GM21447 (cell line): ENCODE measurements at regions not wholly inside any gene's neighbourhood (a gene's known extent, or its start where the extent isn't known, plus 50 kb on each side); places are given as distances from the start of the nearest gene placed in this dataset.
"Not testable (repeated sequence)": the region's sequence is repeated elsewhere in the genome, so short reads cannot be mapped to it uniquely, and the experiment has no call there.

Source experiments
- ATAC-seq: cut with Tn5 transposase; IDR thresholded peaks from one replicate; pipeline ENCODE4 v1.9.1; 2021; ENCODE audit not compliant: unreplicated experiment

DNA sequence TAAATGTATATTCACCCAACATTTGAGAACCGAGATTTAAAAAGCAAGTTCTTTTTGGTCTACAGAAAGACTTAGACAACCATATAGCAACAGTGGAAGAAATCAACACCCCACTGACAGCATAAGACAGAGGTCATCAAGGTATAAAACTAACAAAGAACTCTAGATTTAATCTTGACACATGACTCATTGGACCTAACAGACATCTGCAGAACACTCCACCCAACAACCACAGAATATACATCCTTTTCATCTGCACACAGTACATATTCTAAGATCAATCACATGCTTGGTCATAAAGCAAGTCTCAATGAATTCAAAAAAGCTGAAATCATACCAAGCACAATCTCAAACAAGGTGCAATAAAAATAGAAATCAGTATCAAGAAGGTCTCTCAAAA lies 65.8 kb downstream of the SPIN4 start:
- ATAC-seq = no peak

DNA sequence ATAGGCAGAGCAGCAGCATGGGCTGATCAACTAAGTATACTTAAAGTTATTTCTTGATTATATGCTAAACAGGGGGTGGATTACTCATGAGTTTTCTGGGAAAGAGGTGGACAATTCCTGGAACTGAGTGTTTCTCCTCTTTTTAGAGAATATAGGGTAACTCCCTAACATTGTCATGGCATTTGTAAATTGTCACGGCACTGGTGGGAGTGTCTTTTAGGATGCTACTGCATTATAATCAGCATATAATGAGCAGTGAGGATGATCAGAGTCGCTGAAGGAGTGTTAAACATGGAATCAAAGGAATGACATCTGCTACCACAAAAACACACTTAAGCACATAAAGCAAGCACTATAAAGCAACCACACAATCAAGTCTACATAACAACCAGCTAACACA lies 66.5 kb downstream of the SPIN4 start:
- no peak for ATAC-seq

DNA sequence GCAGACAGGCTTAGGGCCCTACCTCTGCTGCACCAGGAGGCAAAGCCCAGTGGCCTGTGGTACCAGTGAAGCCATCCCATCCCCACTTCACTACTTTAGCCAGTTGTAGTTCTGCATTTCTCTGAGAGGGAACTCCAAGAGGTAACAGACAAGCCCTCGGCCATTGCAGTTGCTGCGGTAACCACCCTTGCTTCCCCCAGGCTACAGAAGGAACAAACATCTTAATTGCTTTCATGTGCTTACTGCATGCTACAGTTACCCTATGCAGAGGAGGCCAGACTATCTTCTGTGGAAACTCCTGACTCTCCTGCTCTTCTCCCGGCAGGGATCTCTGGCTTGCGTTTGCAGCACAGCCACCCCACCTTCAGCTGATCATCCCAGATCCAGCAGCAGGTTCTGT lies 67.8 kb downstream of the SPIN4 start:
- ATAC-seq = no peak

DNA sequence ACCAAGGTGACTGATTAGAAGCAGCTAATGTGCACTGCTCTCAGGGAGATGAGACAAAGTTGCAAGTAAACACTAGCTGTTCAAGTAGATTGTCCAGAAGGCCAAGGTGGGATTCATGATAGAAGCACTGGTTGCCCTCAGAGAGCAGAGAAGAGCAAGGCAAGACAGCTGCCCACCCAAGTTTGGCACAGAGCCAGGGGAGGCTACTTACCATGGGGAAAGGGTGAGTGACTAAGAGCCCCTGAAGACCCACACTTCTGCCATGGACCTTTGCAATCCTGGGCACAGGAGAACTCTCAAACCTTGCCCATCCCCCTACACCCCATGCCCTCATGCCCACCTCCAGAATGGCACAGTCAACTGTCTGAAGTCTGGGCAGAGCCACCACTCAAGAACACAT lies 68.3 kb downstream of the SPIN4 start:
- no peak for ATAC-seq

DNA sequence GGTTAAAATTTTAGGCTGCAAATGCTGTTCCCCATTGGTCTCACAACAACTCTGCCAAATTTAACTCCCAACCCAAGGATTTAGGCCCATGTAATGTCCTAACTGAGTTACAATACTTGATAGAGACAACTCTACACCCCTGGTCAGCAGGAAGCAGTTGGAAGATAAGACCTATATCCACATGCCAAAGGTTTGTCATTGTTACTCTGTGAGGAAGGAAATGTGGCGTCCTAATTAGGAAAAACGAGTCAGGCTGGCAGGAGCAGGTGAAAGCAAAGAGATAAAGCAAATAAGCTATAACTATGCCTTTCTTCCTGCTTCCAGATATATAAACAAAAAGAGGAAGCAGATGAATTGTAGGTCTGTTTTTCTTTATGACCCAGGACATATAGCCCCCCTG lies 69.1 kb downstream of the SPIN4 start:
- ATAC-seq = no peak

DNA sequence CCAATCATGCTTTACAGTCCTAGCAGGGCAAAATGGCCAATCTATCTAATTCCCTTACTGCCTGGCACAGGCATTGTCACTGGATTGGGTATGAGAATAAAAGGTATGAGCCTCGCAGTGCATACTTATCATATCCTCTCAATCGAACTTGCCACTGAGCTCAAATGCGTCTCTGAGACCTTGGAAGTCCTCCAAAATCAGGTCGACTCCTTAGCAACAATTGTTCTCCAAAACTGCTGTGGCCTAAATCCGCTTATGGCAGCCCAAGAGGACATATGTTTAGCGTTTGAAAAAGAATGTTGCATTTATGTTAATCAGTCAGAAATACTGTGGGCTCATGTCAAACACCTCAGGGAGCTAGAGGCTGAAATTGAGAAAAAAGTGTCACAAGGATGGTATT lies 69.7 kb downstream of the SPIN4 start:
- ATAC-seq = no peak

DNA sequence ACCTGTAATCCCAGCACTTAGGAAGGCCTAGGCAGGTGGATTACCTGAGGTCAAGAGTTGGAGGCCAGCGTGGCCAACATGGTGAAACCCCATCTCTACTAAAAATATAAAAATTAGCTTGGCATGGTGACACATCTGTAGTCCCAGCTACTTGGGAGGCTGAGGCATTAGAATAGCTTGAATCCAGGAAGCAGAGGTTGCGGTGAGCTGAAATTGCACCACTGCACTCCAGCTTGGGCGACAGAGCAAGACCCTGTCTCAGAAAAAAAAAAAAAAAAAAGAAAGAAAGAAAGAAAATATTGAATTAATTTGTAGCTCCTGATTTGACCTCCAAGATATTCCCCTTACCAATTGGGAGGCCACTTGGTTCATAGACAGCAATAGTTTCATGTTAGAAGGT lies 73.7 kb downstream of the SPIN4 start:
- not testable (repeated sequence) for ATAC-seq

DNA sequence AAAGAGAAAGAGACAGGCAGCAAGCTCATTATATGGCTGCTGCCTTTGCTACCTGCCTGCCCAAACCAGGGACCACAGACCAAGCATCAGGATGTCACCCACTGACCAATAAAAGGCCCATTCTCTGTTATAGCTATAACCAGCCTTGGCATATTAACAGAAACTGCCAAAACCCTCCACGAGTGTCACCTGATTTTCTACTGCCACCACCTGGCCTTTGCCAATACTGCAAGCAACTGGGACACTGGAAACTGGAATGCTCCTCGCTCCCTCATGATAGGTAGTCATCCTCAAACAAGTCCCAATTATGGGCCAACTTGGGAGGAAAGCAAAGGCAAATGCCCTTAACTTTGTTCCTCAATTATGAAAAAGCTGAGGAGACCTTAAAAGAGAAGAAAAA lies 76.0 kb downstream of the SPIN4 start:
- no peak for ATAC-seq

DNA sequence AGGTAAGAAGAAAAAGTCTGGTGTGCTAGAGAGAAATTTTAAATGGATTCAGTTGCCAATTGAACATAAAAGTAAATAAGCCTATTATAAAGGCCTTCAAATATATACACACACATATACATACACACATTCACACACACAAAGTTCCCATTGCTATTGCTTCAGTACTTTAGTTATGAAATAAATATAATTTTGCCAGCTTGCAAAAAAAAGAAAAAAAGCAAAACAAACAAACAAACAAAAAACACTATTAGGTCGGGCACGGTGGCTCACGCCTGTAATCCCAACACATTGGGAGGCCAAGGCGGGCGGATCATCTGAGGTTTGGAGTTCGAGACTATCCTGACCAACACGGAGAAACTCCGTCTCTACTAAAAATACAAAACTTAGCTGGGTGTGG lies 80.3 kb downstream of the SPIN4 start:
- ATAC-seq = no peak

DNA sequence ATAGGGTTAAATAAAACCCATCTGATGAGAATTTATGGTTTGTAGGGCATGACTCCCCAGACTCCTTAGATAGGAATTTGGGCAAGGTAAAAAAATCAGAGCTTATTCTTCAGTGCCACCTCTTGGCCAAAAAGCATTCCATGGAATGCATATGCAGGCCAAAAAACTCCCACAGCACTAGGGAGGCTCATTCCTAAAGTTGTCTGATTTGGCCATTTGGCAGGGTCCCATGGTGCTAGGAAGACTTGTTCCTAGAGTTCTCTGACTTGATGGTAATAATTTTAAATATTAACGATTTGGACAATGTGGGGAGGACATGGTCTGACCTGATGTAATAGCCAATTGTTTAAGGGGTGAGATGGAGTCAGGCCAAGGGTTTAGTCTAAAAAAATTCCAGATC lies 93.0 kb downstream of the SPIN4 start:
- ATAC-seq = no peak

DNA sequence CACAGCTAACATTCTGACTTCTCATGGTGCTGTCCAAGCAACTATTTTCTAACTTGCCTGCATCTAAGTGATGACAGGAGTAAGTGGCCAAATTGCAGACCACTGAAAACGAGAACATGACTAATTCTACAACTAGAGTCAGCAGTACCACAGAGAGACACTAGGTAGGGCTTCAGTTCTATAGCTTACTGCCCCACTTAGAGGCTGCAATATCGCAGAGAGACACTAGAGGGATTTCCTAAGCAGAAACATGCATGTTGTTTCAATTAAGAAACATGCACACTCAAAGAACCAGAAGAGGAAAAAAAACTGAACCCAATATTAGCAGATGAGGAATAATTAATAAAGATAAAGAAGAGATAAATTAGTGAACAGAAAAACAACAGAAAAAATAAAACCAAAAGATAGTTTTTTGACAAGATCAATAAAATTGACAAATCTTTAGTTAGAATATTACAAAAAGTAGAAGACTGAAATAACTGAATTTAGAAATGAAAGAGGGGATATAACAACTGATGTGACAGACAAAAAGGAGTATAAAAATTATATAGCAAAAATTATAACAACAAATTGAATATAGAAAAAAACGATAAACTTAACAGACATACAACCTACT lies 100.8 kb downstream of the SPIN4 start:
- peak; percentile 100 for ATAC-seq

DNA sequence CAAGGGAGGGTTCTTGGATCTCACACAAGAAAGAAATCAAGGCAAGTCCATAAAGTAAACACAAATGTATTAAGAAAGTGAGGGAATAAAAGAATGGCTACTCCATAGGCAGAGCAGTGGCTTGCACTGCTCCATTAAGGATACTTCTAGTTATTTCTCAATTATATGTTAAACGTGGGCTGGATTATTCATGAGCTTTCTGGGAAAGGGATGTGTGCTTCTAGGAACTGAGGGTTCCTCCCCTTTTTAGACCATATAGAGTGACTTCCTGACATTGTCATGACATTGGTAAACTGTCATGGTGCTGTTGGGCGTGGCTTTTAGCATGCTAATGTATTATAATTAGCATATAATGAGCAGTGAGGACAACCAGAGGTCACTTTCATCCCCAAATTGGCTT lies 108.4 kb downstream of the SPIN4 start:
- ATAC-seq = not testable (repeated sequence)

DNA sequence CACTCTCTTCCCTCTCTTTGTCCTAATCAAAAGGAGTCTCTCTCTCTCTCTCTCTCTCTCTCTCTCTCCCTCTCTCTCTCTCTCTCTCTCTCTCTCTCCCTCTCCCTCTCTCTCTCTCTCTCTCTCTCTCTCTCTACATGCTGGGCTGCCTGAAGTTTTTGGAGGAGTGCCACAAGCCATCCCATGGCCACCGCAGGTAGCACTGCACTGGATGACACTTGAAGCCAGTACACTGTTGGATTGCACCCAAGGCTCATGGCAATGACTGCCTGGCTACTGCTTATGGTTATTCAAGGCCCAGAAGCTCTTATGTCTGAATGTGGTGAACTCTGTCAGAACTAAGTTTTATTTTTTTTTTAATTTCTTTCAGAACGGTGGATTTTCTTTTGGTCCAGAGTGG lies 115.2 kb downstream of the SPIN4 start:
- not testable (repeated sequence) for ATAC-seq

DNA sequence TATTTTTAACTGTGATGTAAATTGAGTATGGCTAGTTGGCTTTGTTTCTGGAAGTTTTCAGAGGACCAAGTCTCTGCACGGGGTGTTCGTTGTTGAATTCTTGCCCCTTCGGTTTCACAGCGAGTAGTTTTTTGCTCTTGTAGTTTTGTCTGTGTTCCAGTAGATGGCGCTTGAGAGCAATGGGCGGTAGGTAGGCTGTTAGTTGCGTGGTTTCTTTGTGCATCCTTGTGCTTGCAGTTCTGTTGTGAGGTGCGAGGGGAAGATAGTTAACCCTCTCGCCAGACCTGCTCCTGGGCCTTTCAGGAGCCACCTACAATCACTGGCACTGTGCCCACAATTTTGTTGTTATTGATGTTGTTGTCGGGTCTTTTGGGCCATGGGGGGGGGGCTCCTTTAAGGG lies 118.1 kb downstream of the SPIN4 start:
- not testable (repeated sequence) for ATAC-seq

DNA sequence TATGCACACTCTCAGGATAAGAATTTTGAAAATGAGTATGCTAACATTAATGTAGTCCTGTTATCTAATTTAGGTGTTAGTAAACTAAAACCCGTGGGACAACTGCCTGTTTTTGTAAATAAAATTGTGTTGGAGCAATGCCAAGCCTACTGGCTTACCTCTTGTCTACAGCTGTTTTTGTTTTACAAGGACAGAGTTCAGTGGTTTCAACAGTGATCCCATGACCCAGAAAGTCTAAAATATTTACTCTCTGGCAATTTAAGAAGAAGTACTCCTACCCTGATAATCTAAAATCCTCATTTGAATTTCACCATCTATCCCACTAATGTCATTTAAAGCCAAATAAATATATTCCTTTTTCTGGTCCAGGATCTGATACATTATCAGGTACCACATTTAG lies 132.9 kb downstream of the SPIN4 start:
- not testable (repeated sequence) for ATAC-seq

DNA sequence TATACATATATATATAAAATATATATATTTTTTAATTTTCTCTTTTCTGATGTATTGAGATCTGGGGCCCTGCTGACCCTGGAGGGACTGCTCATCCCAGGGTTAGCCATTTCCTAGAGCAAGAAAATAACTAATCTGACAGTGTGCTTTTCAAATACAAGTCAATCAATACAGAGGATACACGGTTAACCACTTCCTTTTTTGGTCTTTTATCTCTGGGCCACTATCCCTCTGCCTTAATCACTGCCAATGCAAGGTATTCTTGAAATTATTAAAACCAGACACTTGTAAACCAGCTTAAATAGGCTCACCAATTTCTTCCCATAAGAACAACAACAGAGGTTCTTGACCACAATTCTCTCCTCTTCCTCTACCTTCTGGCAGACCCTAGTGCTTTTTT lies 133.6 kb downstream of the SPIN4 start:
- not testable (repeated sequence) for ATAC-seq

DNA sequence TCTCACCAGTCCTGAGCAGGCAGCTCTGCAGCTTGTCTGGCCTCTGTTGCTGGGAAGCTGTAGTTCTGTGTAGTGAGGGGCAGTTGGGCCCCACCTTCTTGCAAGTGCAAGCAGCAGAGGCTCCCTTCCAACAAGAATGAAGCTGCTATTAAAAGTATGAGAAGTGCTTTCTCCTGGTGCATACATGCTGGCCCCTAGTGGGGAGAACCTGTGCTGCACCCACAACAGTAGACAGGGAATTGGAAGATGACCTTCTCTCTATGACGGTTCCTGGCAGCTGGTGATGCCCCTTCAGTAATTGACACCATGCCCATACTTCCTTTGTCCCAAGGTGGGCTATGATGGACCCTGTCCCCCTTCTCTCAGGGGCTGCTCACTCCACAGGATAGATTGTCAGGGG lies 141.5 kb downstream of the SPIN4 start:
- ATAC-seq = not testable (repeated sequence)

DNA sequence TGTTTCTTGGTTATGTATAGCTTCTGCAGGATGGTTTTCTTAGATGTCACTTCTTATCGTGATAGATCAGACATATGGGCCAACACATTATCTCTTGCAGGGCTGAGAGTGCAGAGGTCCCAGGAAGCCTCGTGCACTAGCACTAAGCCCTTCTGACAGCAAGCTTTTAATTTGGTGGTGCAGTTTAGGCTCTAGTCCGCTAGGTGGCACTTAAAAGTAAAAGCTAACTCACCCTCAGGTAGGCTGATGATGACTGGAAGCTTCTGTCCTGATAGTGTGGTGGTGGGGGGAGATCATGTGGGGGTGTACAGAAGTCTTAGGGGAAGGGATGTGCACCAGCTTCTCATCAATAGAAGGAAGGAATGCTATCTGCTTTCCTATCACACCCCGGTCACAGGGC lies 142.0 kb downstream of the SPIN4 start:
- ATAC-seq = not testable (repeated sequence)

DNA sequence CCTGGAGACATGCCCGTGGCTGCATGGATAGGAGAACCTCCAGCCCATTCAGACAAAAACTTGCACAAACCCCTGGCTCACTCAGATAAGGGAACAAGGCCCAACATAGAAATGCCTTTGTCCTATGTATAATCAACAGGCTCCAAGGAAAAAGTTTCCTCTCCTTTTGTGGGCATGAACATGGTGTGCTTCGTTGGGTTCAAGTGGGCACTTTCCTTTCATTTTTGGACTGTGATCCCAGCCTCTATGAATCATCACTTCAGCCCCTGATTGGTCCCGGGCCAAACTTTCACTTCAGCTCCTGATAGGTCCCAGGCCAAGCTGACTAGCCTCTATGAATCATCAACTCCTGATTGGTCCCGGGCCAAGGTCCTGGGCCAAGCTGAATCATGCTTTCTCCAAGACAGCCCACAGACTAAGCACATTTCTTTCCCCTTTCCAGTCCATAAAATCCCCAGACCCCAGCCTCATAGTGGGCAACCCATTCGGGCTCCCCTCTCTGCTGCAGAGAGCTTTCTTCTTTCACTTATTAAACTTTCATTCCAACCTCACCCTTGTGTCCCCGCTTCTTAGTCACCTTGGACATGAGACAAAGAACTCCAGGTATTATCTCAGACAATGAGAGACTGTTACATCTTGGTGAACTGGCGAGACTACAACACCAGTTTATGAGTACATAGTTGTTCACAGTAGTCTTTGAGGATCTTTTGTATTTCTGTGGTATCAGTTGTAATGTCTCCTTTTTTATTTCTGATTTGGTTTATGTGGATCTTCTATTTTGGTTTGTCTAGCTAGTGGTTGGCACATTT lies 146.7 kb downstream of the SPIN4 start:
- ATAC-seq = not testable (repeated sequence)

DNA sequence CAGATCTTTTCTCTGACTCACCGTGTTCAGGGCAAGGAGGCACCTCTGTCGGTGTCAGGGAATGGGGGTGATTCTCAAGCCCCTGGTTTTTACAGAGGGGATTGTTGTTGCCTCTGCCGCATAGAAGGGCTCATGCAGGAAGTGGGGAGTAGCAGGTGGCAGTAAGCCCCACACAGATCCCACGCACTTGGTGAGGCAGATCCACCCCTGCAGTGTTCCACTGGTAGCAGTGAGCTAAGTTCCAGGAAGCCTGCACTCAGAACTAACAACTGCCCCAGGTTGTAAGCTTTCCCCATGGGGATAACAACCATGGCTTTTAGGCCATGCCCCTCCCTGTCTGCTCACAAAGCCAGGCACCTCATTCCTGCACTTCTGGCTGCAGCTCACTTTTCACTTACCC lies 149.1 kb downstream of the SPIN4 start:
- not testable (repeated sequence) for ATAC-seq

DNA sequence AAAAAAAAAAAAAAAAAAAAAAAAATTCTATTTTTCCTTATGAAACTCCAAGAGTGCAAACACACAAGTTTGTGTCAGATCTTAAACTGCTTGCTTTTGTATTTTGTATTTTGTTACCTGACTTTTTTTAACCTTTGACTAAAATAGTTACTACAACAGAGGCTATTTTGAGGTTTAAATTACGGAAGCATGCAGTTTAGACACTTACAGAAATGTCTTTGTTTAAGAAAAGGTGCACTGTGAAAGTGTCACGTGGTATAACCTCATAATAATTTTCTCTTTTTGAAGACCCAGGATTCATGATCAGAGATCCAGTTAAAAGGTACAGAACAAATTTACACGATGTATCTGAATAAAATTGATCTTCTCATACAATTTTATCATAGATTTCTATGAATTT lies 152.4 kb downstream of the SPIN4 start:
- not testable (repeated sequence) for ATAC-seq

DNA sequence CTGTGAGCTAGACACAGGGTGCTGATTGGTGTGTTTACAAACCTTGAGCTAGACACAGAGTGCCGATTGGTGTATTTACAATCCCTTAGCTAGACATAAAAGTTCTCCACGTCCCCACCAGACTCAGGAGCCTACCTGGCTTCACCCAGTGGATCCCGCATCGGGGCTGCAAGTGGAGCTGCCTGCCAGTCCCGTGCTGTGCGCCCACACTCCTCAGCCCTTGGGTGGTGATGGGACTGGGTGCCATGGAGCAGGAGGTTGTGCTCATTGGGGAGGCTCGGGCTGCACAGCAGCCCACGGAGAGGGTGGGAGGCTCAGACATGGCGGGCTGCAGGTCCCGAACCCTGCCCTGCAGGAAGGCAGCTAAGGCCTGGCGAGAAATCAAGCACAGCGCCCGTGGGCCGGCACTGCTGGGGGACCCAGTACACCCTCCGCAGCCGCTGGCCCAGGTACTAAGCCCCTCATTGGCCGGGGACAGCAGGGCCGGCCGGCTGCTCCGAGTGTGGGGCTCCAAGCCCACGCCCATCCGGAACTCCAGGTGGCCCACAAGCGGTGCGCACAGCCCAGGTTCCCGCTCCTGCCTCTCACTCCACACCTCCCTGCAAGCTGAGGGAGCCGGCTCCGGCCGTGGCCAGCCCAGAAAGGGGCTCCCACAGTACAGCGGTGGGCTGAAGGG lies 158.6 kb downstream of the SPIN4 start:
- ATAC-seq = not testable (repeated sequence)
